SIG-M5 treated with dmso at 0.1 percent for 504 hours (cell line): ENCODE measurements at regions not wholly inside any gene's neighbourhood (a gene's known extent, or its start where the extent isn't known, plus 50 kb on each side); places are given as distances from the start of the nearest gene placed in this dataset.

ENCODE experiments used
- DNase-seq: peaks from one replicate; lab custom pipeline; 2025; ENCODE audit not compliant: unreplicated experiment; lab: John Stamatoyannopoulos, UW

- DNase-seq, result no peak
These were observed 102.2 kb upstream of the SERP2 start for GRCh38 chr13:44271473-44271872.

GRCh38 chr13:44271915-44272341 is 101.7 kb upstream of the SERP2 start:
- DNase-seq, result no peak

- no peak for DNase-seq
These were observed 100.9 kb upstream of the SERP2 start for GRCh38 chr13:44272692-44273091.

- no peak for DNase-seq
These were observed 100.4 kb upstream of the SERP2 start for GRCh38 chr13:44273216-44273615.

GRCh38 chr13:44273991-44274770 is 99.4 kb upstream of the SERP2 start:
- peak; percentile 17 for DNase-seq

GRCh38 chr13:44274771-44275205 is 98.8 kb upstream of the SERP2 start:
- no peak for DNase-seq

GRCh38 chr13:44275381-44275780 is 98.2 kb upstream of the SERP2 start:
- DNase-seq, result no peak

GRCh38 chr13:44276061-44276460 is 97.6 kb upstream of the SERP2 start:
- no peak for DNase-seq

- no peak for DNase-seq
These were observed 96.2 kb upstream of the SERP2 start for GRCh38 chr13:44277459-44277858.

GRCh38 chr13:44278166-44278565 is 95.5 kb upstream of the SERP2 start:
- DNase-seq, result no peak

GRCh38 chr13:44280456-44280855 is 93.2 kb upstream of the SERP2 start:
- DNase-seq, result no peak

GRCh38 chr13:44281252-44282000 is 92.2 kb upstream of the SERP2 start:
- DNase-seq, result no peak

GRCh38 chr13:44283600-44283999 is 90.0 kb upstream of the SERP2 start:
- no peak for DNase-seq

- no peak for DNase-seq
These were observed 85.7 kb upstream of the SERP2 start for GRCh38 chr13:44287958-44288357.

GRCh38 chr13:44292545-44292944 is 81.1 kb upstream of the SERP2 start:
- DNase-seq, result no peak

- DNase-seq, result no peak
These were observed 80.2 kb upstream of the SERP2 start for GRCh38 chr13:44293374-44293773.

- DNase-seq, result no peak
These were observed 79.5 kb upstream of the SERP2 start for GRCh38 chr13:44293908-44294735.

GRCh38 chr13:44294876-44295275 is 78.7 kb upstream of the SERP2 start:
- no peak for DNase-seq

GRCh38 chr13:44296856-44297255 is 76.8 kb upstream of the SERP2 start:
- no peak for DNase-seq

- no peak for DNase-seq
These were observed 75.3 kb upstream of the SERP2 start for GRCh38 chr13:44298314-44298713.

- DNase-seq, result no peak
These were observed 74.3 kb upstream of the SERP2 start for GRCh38 chr13:44299152-44299943.
